Endothelial cell of umbilical vein (primary cell): ENCODE measurements at regions not wholly inside any gene's neighbourhood (a gene's known extent, or its start where the extent isn't known, plus 50 kb on each side); places are given as distances from the start of the nearest gene placed in this dataset.

Experiments used
- BruUV-seq: library from RNA; stranded (reverse); fragments of 400-500 nt; replicated peaks from 2 replicates; lab custom pipeline; 2021; lab: Mats Ljungman, UMichigan
- CTCF ChIA-PET: fragments of 300-600, 350-600 bp; sonication (Branson Sonifier 250); formaldehyde crosslinking; loops from one replicate; lab custom pipeline; 2021; ENCODE audit warnings: antibody characterized with exemption, inconsistent platforms; lab: Charles Lee
- POLR2A ChIA-PET: fragments of 300-600, 350-600 bp; sonication (Branson Sonifier 250); formaldehyde crosslinking; loops from one replicate; lab custom pipeline; 2021; ENCODE audit warnings: antibody characterized with exemption, inconsistent platforms; lab: Charles Lee
- DNase-seq: peaks from one replicate; pipeline ENCODE4 v3.0.0-alpha.2; 2011; ENCODE audit warnings: low read depth, low spot score
- FAIRE-seq: peaks from 2 replicates; lab custom pipeline; 2011; peaks lifted over from hg19 to GRCh38; lab: Jason Lieb, UNC
- H2AFZ ChIP-seq: 2 replicates; pipeline ENCODE4 v1.6.0; 2012; ENCODE audit warnings: low read depth, low read length, control low read depth, inconsistent platforms
- H3K27ac ChIP-seq: 2 replicates; pipeline ENCODE4 v1.5.1; 2011; ENCODE audit warnings: low read depth, mild to moderate bottlenecking, control low read depth, low read length, moderate library complexity; ENCODE audit not compliant: insufficient read depth
- H3K27me3 ChIP-seq, 2 experiments: 2 replicates each; pipeline versions ENCODE4 v1.6.0 to v1.6.1; 2011; ENCODE audit warnings: low read length in 2 of 2, mixed read lengths in 1 of 2; ENCODE audit not compliant: control insufficient read depth in 2 of 2, insufficient read depth in 2 of 2
- H3K36me3 ChIP-seq, 2 experiments: 2 replicates in 1 of 2; 3 replicates in 1 of 2; pipeline ENCODE4 v1.5.1; 2011; ENCODE audit warnings: low read length in 2 of 2, mild to moderate bottlenecking in 1 of 2, moderate library complexity in 1 of 2; ENCODE audit not compliant: control insufficient read depth in 2 of 2, insufficient read depth in 2 of 2; ENCODE audit errors: extremely low read depth in 1 of 2
- H3K4me1 ChIP-seq: 3 replicates; pipeline ENCODE4 v1.5.1; 2011; ENCODE audit warnings: mild to moderate bottlenecking, low read length; ENCODE audit not compliant: control insufficient read depth, insufficient read depth; ENCODE audit errors: extremely low read depth
- H3K4me2 ChIP-seq: 2 replicates; pipeline ENCODE4 v1.6.1; 2011; ENCODE audit warnings: low read length, control low read depth, mixed read lengths; ENCODE audit not compliant: insufficient read depth
- H3K4me3 ChIP-seq, 3 experiments: fragments of 200-600 bp in 1 of 3; sonication (generic), shearing (Covaris generic) in 1 of 3; replicated peaks in 1 of 3; 2 replicates each; pipeline ENCODE4 v1.5.1; 2011 to 2016; ENCODE audit warnings: control low read depth in 3 of 3, low read length in 3 of 3, mild to moderate bottlenecking in 2 of 3, inconsistent platforms in 1 of 3, low read depth in 1 of 3, moderate library complexity in 1 of 3; ENCODE audit not compliant: insufficient read depth in 1 of 3
- H3K79me2 ChIP-seq: 2 replicates; pipeline ENCODE4 v1.6.0; 2012; ENCODE audit warnings: low read length, inconsistent platforms; ENCODE audit not compliant: control insufficient read depth, insufficient read depth
- H3K9ac ChIP-seq: replicated peaks from 2 replicates; pipeline ENCODE3; 2011; ENCODE audit warnings: low read length, control low read depth; ENCODE audit not compliant: insufficient read depth; ENCODE audit errors: extremely low read depth
- H3K9me1 ChIP-seq: replicated peaks from 3 replicates; pipeline ENCODE4 v1.6.0; 2011; ENCODE audit warnings: mild to moderate bottlenecking, low read length; ENCODE audit not compliant: control insufficient read depth, insufficient read depth; ENCODE audit errors: extremely low read depth
- H3K9me3 ChIP-seq: replicated peaks from 2 replicates; pipeline ENCODE4 v1.5.1; 2012; ENCODE audit warnings: low read length, inconsistent platforms; ENCODE audit not compliant: control insufficient read depth, insufficient read depth
- H4K20me1 ChIP-seq: replicated peaks from 2 replicates; pipeline ENCODE3; 2011; ENCODE audit warnings: mild to moderate bottlenecking, low read length; ENCODE audit not compliant: control insufficient read depth, insufficient read depth; ENCODE audit errors: extremely low read depth
- EZH2 ChIP-seq: IDR thresholded peaks from 2 replicates; pipeline ENCODE4 v1.6.1; 2012; ENCODE audit warnings: borderline replicate concordance, low read depth, mild to moderate bottlenecking, moderate library complexity, low read length, inconsistent platforms; ENCODE audit not compliant: severe bottlenecking
- JUN ChIP-seq: IDR thresholded peaks from 2 replicates; pipeline ENCODE4 v1.6.1; 2011; ENCODE audit warnings: borderline replicate concordance, low read depth; ENCODE audit not compliant: insufficient read length, insufficient read depth
- MYC ChIP-seq: IDR thresholded peaks from one replicate; pipeline ENCODE4 v1.6.1; 2011; ENCODE audit warnings: mild to moderate bottlenecking, low read depth, low read length
- POLR2A ChIP-seq: IDR thresholded peaks from 2 replicates; pipeline ENCODE4 v1.6.1; 2012; ENCODE audit warnings: low read depth, mild to moderate bottlenecking, control low read depth, low read length
- dilution Hi-C: fragments of 300-500 bp; cut with MboI; formaldehyde crosslinking; loops from one replicate; pipeline ENCODE4 v1.15.0; 2019; ENCODE audit warnings: low sequenced_read_pairs; ENCODE audit not compliant: extremely low pct_ligation_motif_present
- intact Hi-C: fragments of 100-400 bp; cut with micrococcal nuclease; formaldehyde crosslinking; loops from one replicate; pipeline ENCODE4 v1.10.0; 2022
- TF ChIP-seq, protein P1 (sequence below): IDR thresholded peaks from 2 replicates; pipeline ENCODE4 v1.6.1; 2011; ENCODE audit not compliant: insufficient read depth, insufficient read length

DNA sequence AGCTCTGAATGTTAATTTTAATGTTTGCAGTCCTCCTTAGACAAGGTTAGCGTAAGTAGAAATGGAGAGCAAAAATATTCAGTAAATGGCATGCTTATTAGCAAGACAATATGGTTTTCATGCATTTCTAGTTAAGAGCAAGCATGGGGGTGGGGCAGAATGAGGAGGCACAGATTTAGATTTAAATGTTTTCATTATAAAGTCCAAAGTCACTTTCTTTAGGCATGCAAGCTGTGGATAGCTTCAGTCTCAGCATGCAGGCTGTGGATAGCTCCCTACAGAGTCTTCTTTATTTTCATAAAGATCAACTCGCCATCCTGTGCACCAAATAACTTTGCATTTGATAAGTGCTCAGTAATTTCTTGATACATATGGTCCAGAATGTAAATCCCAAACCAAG is 1294.5 kb upstream of the ADGRL2 start:
- POLR2A ChIA-PET: no interaction called here
- no peak overlapping the region for H3K9ac ChIP-seq
- no peaks in the 10 kb centered on the region for H3K4me1 ChIP-seq
- H3K27ac ChIP-seq: no peak overlapping the region
- H3K79me2 ChIP-seq: no peaks in the 10 kb centered on the region
- no peaks in the 10 kb centered on the region for H4K20me1 ChIP-seq
- no peaks in the 10 kb centered on the region for H3K9me1 ChIP-seq
- DNase-seq (no peak), FAIRE-seq (no peak)
- no peaks in the 10 kb centered on the region for H3K36me3 ChIP-seq
- no peaks in the 10 kb centered on the region for H3K9me3 ChIP-seq
- dilution Hi-C loops: no loop called here
- CTCF ChIA-PET: interaction anchor here (1.1 kb wide), 1 partner anchor 16 kb away, joined by 3 read pairs; no protein-coding TSS in a partner anchor
- no peak overlapping the region for H2AFZ ChIP-seq
- no TSS peak for BruUV-seq
- no peak overlapping the region for H3K4me2 ChIP-seq
- H3K27me3 ChIP-seq: no peaks in the 10 kb centered on the region
- TF ChIP-seq, protein P1, sequence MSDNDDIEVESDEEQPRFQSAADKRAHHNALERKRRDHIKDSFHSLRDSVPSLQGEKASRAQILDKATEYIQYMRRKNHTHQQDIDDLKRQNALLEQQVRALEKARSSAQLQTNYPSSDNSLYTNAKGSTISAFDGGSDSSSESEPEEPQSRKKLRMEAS: no peak
- H3K4me3 ChIP-seq: no peak overlapping the region
- intact Hi-C loops: no loop called here

DNA sequence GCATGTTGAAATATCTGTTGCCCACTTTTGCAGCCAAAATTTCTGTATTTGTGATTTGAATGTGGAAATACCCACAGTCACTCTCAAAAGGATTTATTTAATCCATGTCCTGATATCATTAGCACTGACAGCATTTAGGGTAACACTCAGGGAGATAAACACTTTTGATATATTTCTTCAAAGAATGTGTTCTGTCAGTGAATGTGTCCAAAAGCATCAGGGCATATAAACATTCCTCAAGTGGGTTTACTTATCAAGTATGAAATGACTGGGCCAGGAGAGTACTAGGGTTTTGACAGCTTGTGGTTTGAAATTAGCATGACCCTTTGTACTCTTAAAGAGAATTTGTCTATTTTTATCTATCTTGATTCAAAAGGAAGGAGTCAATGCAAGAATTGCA is 1302.1 kb upstream of the ADGRL2 start:
- TF ChIP-seq EZH2: no peak
- TF ChIP-seq JUN: no peak
- no peak for TF ChIP-seq POLR2A
- TF ChIP-seq MYC: no peak
- dilution Hi-C loops: no loop called here
- Histone ChIP-seq H3K9me1 (no peaks in the 10 kb centered on the region), H3K9me3 (no peaks in the 10 kb centered on the region), H3K9ac (no peak overlapping the region), H3K4me2 (no peak overlapping the region), H3K79me2 (no peaks in the 10 kb centered on the region), H3K36me3 (no peaks in the 10 kb centered on the region), H3K4me3 (no peak overlapping the region), H3K27me3 (no peaks in the 10 kb centered on the region), H3K27ac (no peak overlapping the region), H4K20me1 (no peaks in the 10 kb centered on the region), H3K4me1 (no peaks in the 10 kb centered on the region), H2AFZ (no peak overlapping the region)
- no peak for FAIRE-seq
- no TSS peak for BruUV-seq
- intact Hi-C loops: no loop called here
- ChIA-PET POLR2A (no interaction called here), CTCF (no interaction called here)
- DNase-seq: no peak
